ENCODE measurements at regions not wholly inside any gene's neighbourhood (a gene's known extent, or its start where the extent isn't known, plus 50 kb on each side); places are given as distances from the start of the nearest gene placed in this dataset.

DNA sequence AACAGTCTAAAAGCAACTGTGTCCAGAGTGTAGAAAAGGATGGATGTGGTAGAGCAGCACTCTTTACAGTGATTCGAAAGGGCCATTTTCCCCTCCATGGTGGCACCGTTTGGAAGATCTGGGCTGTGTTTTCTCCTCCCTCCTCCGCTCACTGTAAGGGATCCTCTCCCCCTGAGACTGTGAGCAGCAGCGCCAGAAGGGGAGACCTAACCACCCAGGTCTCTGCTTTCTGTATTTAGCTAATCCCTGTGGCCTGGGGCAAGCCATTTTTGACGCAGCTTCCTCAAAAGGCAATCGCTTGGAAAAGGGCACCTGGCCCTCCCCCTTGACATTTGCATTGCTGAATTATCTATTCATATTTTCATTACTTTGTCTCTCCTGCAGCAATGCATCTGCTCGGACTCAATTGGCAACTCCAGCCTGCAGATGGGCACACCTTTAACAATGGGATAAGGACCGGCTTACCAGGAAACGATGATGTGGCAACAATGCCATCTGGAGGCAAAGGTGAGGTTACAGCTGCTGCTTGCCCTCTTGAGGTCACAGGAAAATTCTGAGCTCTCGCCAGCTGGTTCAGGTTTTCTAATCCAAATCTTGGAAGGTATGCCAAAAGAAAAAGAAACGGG, 244.3 kb upstream of the WWC1 start:
- Histone ChIP-seq H3F3A (ENCODE audit: insufficient read depth) (no peaks in the 10 kb centered on the region), H3K79me2 (ENCODE audit: insufficient read depth, low read length) (no peaks in the 10 kb centered on the region), H3K9me2 (replicated peaks; ENCODE audit: insufficient read depth, low read length) (no peaks in the 10 kb centered on the region; the same call in 1 of the 2 replicates), H3K9ac (ENCODE audit: low read length) (no peak overlapping the region), H4K20me1 (ENCODE audit: low read depth, low read length) (no peaks in the 10 kb centered on the region), H3K27ac (ENCODE audit: low read depth, low read length) (no peak overlapping the region), H3K27me3 (ENCODE audit: low read length) (no peaks in the 10 kb centered on the region), H3K4me2 (ENCODE audit: low read depth, low read length, poor library complexity, severe bottlenecking) (no peak overlapping the region), H3K4me3 (ENCODE audit: insufficient read depth, low read length, poor library complexity, severe bottlenecking) (no peak overlapping the region), H2AFZ (ENCODE audit: low read depth, low read length, severe bottlenecking) (no peak overlapping the region), H3K9me3 (ENCODE audit: insufficient read depth, low read length) (no peaks in the 10 kb centered on the region), H3K36me3 (ENCODE audit: low read length) (no peaks in the 10 kb centered on the region)
- TF ChIP-seq, protein P1, sequence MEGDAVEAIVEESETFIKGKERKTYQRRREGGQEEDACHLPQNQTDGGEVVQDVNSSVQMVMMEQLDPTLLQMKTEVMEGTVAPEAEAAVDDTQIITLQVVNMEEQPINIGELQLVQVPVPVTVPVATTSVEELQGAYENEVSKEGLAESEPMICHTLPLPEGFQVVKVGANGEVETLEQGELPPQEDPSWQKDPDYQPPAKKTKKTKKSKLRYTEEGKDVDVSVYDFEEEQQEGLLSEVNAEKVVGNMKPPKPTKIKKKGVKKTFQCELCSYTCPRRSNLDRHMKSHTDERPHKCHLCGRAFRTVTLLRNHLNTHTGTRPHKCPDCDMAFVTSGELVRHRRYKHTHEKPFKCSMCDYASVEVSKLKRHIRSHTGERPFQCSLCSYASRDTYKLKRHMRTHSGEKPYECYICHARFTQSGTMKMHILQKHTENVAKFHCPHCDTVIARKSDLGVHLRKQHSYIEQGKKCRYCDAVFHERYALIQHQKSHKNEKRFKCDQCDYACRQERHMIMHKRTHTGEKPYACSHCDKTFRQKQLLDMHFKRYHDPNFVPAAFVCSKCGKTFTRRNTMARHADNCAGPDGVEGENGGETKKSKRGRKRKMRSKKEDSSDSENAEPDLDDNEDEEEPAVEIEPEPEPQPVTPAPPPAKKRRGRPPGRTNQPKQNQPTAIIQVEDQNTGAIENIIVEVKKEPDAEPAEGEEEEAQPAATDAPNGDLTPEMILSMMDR (IDR thresholded peaks at IDR 0.05; ENCODE audit: insufficient read depth, low read length, poor library complexity, severe bottlenecking), result no peak
- TF ChIP-seq EZH2phosphoT487 (conservative IDR thresholded peaks at IDR 0.05; ENCODE audit: low read length), result no peak

DNA sequence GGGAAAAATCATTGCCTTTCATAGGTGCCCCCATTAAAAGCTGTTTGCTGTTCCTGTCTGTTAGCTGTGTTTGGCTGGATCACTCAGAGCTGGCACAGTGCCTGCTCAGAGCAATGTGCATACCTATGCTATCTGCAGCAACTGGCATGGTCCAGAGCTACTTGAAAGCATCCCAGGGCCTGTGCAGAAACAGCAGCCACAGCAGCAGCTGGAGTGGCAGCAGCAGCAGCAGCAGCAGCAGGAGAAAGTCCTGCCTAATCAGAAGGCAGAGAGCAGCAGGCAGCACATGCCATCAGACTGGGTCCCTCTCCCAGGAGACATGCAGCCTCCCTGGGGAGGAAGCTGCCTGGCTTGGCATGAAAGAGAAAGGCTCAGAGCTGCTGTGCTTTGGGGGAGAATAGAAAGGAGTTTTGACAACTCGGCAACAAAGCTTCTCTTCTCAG, 243.8 kb upstream of the WWC1 start:
- Histone ChIP-seq H3K9me2 (replicated peaks; ENCODE audit: insufficient read depth, low read length) (no peaks in the 10 kb centered on the region; the same call in 1 of the 2 replicates), H3K4me3 (ENCODE audit: insufficient read depth, low read length, poor library complexity, severe bottlenecking) (no peak overlapping the region), H3K9me3 (ENCODE audit: insufficient read depth, low read length) (no peaks in the 10 kb centered on the region), H3K9ac (ENCODE audit: low read length) (no peak overlapping the region), H3F3A (ENCODE audit: insufficient read depth) (no peaks in the 10 kb centered on the region), H3K27me3 (ENCODE audit: low read length) (no peaks in the 10 kb centered on the region), H2AFZ (ENCODE audit: low read depth, low read length, severe bottlenecking) (no peak overlapping the region), H3K36me3 (ENCODE audit: low read length) (no peaks in the 10 kb centered on the region), H4K20me1 (ENCODE audit: low read depth, low read length) (no peaks in the 10 kb centered on the region), H3K79me2 (ENCODE audit: insufficient read depth, low read length) (no peaks in the 10 kb centered on the region), H3K27ac (ENCODE audit: low read depth, low read length) (no peak overlapping the region), H3K4me2 (ENCODE audit: low read depth, low read length, poor library complexity, severe bottlenecking) (no peak overlapping the region)
- TF ChIP-seq, protein P1 (IDR thresholded peaks at IDR 0.05; ENCODE audit: insufficient read depth, low read length, poor library complexity, severe bottlenecking), result no peak
- TF ChIP-seq EZH2phosphoT487 (conservative IDR thresholded peaks at IDR 0.05; ENCODE audit: low read length), result no peak

DNA sequence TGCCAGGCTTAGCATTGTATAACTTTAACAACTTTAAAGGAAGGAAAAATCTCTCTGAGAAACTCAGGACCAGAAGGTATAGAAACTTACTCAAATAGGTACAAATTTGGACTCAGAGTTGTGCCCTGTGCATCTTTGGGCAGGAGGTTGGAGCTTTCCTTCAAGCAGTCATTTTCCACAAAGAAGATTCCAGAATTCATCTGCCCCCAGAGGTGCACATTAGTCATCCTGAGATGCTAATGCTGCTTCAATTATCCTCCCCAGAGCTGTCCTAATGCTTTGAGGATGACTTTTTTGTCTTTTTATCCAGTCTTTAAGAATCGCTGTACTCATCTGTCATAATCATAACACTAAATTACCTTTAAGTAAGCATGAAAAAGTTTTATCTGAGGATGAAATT, 243.0 kb upstream of the WWC1 start:
- Histone ChIP-seq H3K4me2 (ENCODE audit: low read depth, low read length, poor library complexity, severe bottlenecking) (no peak overlapping the region), H3K27me3 (ENCODE audit: low read length) (no peaks in the 10 kb centered on the region), H3K9ac (ENCODE audit: low read length) (no peak overlapping the region), H3K9me3 (ENCODE audit: insufficient read depth, low read length) (no peaks in the 10 kb centered on the region), H3K79me2 (ENCODE audit: insufficient read depth, low read length) (no peaks in the 10 kb centered on the region), H3F3A (ENCODE audit: insufficient read depth) (no peaks in the 10 kb centered on the region), H3K36me3 (ENCODE audit: low read length) (no peaks in the 10 kb centered on the region), H3K9me2 (replicated peaks; ENCODE audit: insufficient read depth, low read length) (no peaks in the 10 kb centered on the region; the same call in 1 of the 2 replicates), H3K27ac (ENCODE audit: low read depth, low read length) (no peak overlapping the region), H4K20me1 (ENCODE audit: low read depth, low read length) (no peaks in the 10 kb centered on the region), H3K4me3 (ENCODE audit: insufficient read depth, low read length, poor library complexity, severe bottlenecking) (no peak overlapping the region), H2AFZ (ENCODE audit: low read depth, low read length, severe bottlenecking) (no peak overlapping the region)
- TF ChIP-seq, protein P1 (IDR thresholded peaks at IDR 0.05; ENCODE audit: insufficient read depth, low read length, poor library complexity, severe bottlenecking), result no peak
- TF ChIP-seq EZH2phosphoT487 (conservative IDR thresholded peaks at IDR 0.05; ENCODE audit: low read length), result no peak

Measured in SU-DHL-6 (cell line).